Endothelial cell of umbilical vein (primary cell): ENCODE measurements at regions not wholly inside any gene's neighbourhood (a gene's known extent, or its start where the extent isn't known, plus 50 kb on each side); places are given as distances from the start of the nearest gene placed in this dataset.
"Not testable (repeated sequence)": the region's sequence is repeated elsewhere in the genome, so short reads cannot be mapped to it uniquely, and the experiment has no call there.

ENCODE experiments used
- BruUV-seq: library from RNA; stranded (reverse); fragments of 400-500 nt; replicated peaks from 2 replicates; lab custom pipeline; 2021; lab: Mats Ljungman, UMichigan
- CTCF ChIA-PET: fragments of 300-600, 350-600 bp; sonication (Branson Sonifier 250); formaldehyde crosslinking; loops from one replicate; lab custom pipeline; 2021; ENCODE audit warnings: antibody characterized with exemption, inconsistent platforms; lab: Charles Lee
- POLR2A ChIA-PET: fragments of 300-600, 350-600 bp; sonication (Branson Sonifier 250); formaldehyde crosslinking; loops from one replicate; lab custom pipeline; 2021; ENCODE audit warnings: antibody characterized with exemption, inconsistent platforms; lab: Charles Lee
- DNase-seq: peaks from one replicate; pipeline ENCODE4 v3.0.0-alpha.2; 2011; ENCODE audit warnings: low read depth, low spot score
- FAIRE-seq: peaks from 2 replicates; lab custom pipeline; 2011; peaks lifted over from hg19 to GRCh38; lab: Jason Lieb, UNC
- H2AFZ ChIP-seq: 2 replicates; pipeline ENCODE4 v1.6.0; 2012; ENCODE audit warnings: low read depth, low read length, control low read depth, inconsistent platforms
- H3K27ac ChIP-seq: 2 replicates; pipeline ENCODE4 v1.5.1; 2011; ENCODE audit warnings: low read depth, mild to moderate bottlenecking, control low read depth, low read length, moderate library complexity; ENCODE audit not compliant: insufficient read depth
- H3K27me3 ChIP-seq, 2 experiments: 2 replicates each; pipeline versions ENCODE4 v1.6.0 to v1.6.1; 2011; ENCODE audit warnings: low read length in 2 of 2, mixed read lengths in 1 of 2; ENCODE audit not compliant: control insufficient read depth in 2 of 2, insufficient read depth in 2 of 2
- H3K36me3 ChIP-seq, 2 experiments: 2 replicates in 1 of 2; 3 replicates in 1 of 2; pipeline ENCODE4 v1.5.1; 2011; ENCODE audit warnings: low read length in 2 of 2, mild to moderate bottlenecking in 1 of 2, moderate library complexity in 1 of 2; ENCODE audit not compliant: control insufficient read depth in 2 of 2, insufficient read depth in 2 of 2; ENCODE audit errors: extremely low read depth in 1 of 2
- H3K4me1 ChIP-seq: 3 replicates; pipeline ENCODE4 v1.5.1; 2011; ENCODE audit warnings: mild to moderate bottlenecking, low read length; ENCODE audit not compliant: control insufficient read depth, insufficient read depth; ENCODE audit errors: extremely low read depth
- H3K4me2 ChIP-seq: 2 replicates; pipeline ENCODE4 v1.6.1; 2011; ENCODE audit warnings: low read length, control low read depth, mixed read lengths; ENCODE audit not compliant: insufficient read depth
- H3K4me3 ChIP-seq, 3 experiments: fragments of 200-600 bp in 1 of 3; sonication (generic), shearing (Covaris generic) in 1 of 3; replicated peaks in 1 of 3; 2 replicates each; pipeline ENCODE4 v1.5.1; 2011 to 2016; ENCODE audit warnings: control low read depth in 3 of 3, low read length in 3 of 3, mild to moderate bottlenecking in 2 of 3, inconsistent platforms in 1 of 3, low read depth in 1 of 3, moderate library complexity in 1 of 3; ENCODE audit not compliant: insufficient read depth in 1 of 3
- H3K79me2 ChIP-seq: 2 replicates; pipeline ENCODE4 v1.6.0; 2012; ENCODE audit warnings: low read length, inconsistent platforms; ENCODE audit not compliant: control insufficient read depth, insufficient read depth
- H3K9ac ChIP-seq: replicated peaks from 2 replicates; pipeline ENCODE3; 2011; ENCODE audit warnings: low read length, control low read depth; ENCODE audit not compliant: insufficient read depth; ENCODE audit errors: extremely low read depth
- H3K9me1 ChIP-seq: replicated peaks from 3 replicates; pipeline ENCODE4 v1.6.0; 2011; ENCODE audit warnings: mild to moderate bottlenecking, low read length; ENCODE audit not compliant: control insufficient read depth, insufficient read depth; ENCODE audit errors: extremely low read depth
- H3K9me3 ChIP-seq: replicated peaks from 2 replicates; pipeline ENCODE4 v1.5.1; 2012; ENCODE audit warnings: low read length, inconsistent platforms; ENCODE audit not compliant: control insufficient read depth, insufficient read depth
- H4K20me1 ChIP-seq: replicated peaks from 2 replicates; pipeline ENCODE3; 2011; ENCODE audit warnings: mild to moderate bottlenecking, low read length; ENCODE audit not compliant: control insufficient read depth, insufficient read depth; ENCODE audit errors: extremely low read depth
- EZH2 ChIP-seq: IDR thresholded peaks from 2 replicates; pipeline ENCODE4 v1.6.1; 2012; ENCODE audit warnings: borderline replicate concordance, low read depth, mild to moderate bottlenecking, moderate library complexity, low read length, inconsistent platforms; ENCODE audit not compliant: severe bottlenecking
- FOS ChIP-seq: IDR thresholded peaks from 2 replicates; pipeline ENCODE4 v1.6.1; 2011; ENCODE audit warnings: mild to moderate bottlenecking, low read length, moderate library complexity, borderline replicate concordance; ENCODE audit not compliant: insufficient read depth
- GATA2 ChIP-seq: IDR thresholded peaks from 2 replicates; pipeline ENCODE4 v1.7.0; 2011; ENCODE audit warnings: low read depth, mild to moderate bottlenecking, moderate library complexity, mixed read lengths, low read length; ENCODE audit not compliant: insufficient read length, insufficient read depth
- JUN ChIP-seq: IDR thresholded peaks from 2 replicates; pipeline ENCODE4 v1.6.1; 2011; ENCODE audit warnings: borderline replicate concordance, low read depth; ENCODE audit not compliant: insufficient read length, insufficient read depth
- MYC ChIP-seq: IDR thresholded peaks from one replicate; pipeline ENCODE4 v1.6.1; 2011; ENCODE audit warnings: mild to moderate bottlenecking, low read depth, low read length
- POLR2A ChIP-seq: IDR thresholded peaks from 2 replicates; pipeline ENCODE4 v1.6.1; 2012; ENCODE audit warnings: low read depth, mild to moderate bottlenecking, control low read depth, low read length
- POLR2AphosphoS5 ChIP-seq: IDR thresholded peaks from 2 replicates; pipeline ENCODE4 v1.6.1; 2012; ENCODE audit warnings: low read depth, mild to moderate bottlenecking, control low read depth, low read length, moderate library complexity; ENCODE audit not compliant: insufficient read depth
- dilution Hi-C: fragments of 300-500 bp; cut with MboI; formaldehyde crosslinking; loops from one replicate; pipeline ENCODE4 v1.15.0; 2019; ENCODE audit warnings: low sequenced_read_pairs; ENCODE audit not compliant: extremely low pct_ligation_motif_present
- intact Hi-C: fragments of 100-400 bp; cut with micrococcal nuclease; formaldehyde crosslinking; loops from one replicate; pipeline ENCODE4 v1.10.0; 2022
- TF ChIP-seq, protein P1 (sequence below): IDR thresholded peaks from 2 replicates; pipeline ENCODE4 v1.6.1; 2011; ENCODE audit not compliant: insufficient read depth, insufficient read length
- TF ChIP-seq, protein P2 (sequence below), 2 donors: IDR thresholded peaks; 1 replicate in 1 of 2; 2 replicates in 1 of 2; pipeline ENCODE4 v1.5.1; 2011; ENCODE audit warnings: low read length in 2 of 2, mild to moderate bottlenecking in 2 of 2, moderate library complexity in 2 of 2, control low read depth in 1 of 2, inconsistent platforms in 1 of 2, low read depth in 1 of 2; ENCODE audit not compliant: insufficient read depth in 1 of 2; ENCODE audit errors: extremely low read depth in 1 of 2

DNA sequence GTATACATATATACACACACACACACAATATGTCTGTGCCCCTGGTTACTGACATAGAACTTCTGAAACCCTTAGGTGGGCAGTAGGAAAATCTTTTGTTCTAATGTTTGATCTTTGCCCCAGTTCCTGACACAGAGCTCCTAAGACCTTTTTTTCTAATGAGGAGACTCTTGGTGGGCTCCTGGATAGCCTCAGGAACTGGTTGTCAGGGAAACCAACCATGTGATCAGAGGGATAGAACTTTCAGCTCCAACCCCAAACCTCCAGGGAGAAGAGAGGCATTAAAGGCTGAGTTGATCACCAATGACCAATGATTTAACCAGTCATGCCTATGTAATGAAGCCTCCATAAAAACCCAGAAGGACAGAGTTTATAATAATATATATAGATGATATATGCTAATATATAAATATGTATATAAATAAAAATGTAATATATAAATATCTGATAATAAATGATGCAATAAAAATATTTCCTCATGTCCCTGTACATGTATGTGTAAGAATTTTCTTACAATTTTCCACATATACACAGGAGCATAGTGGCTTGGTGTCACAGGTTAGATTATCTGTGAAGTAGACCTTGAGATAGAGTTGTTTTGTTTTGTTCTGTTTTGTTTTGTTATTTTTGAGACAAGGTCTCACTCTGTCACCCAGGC lies 93.3 kb downstream of the GPX5 start:
- CTCF ChIA-PET, result no interaction called here
- no peaks in the 10 kb centered on the region for H3K9me1 ChIP-seq
- H3K36me3 ChIP-seq, result no peaks in the 10 kb centered on the region
- dilution Hi-C loops, result no loop called here
- no peak for DNase-seq
- H4K20me1 ChIP-seq, result no peaks in the 10 kb centered on the region
- H3K9ac ChIP-seq, result no peak overlapping the region
- H3K4me2 ChIP-seq, result no peak overlapping the region
- H3K9me3 ChIP-seq, result no peaks in the 10 kb centered on the region
- H3K4me1 ChIP-seq, result no peaks in the 10 kb centered on the region
- H3K27me3 ChIP-seq, result peaks cover 10 to 11% of the 10 kb centered on the region in 2 experiments
- no TSS peak for BruUV-seq
- POLR2A ChIA-PET, result no interaction called here
- H3K4me3 ChIP-seq, result no peak overlapping the region
- no peak overlapping the region for H2AFZ ChIP-seq
- TF ChIP-seq, protein P1, sequence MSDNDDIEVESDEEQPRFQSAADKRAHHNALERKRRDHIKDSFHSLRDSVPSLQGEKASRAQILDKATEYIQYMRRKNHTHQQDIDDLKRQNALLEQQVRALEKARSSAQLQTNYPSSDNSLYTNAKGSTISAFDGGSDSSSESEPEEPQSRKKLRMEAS, result no peak
- TF ChIP-seq, protein P2, sequence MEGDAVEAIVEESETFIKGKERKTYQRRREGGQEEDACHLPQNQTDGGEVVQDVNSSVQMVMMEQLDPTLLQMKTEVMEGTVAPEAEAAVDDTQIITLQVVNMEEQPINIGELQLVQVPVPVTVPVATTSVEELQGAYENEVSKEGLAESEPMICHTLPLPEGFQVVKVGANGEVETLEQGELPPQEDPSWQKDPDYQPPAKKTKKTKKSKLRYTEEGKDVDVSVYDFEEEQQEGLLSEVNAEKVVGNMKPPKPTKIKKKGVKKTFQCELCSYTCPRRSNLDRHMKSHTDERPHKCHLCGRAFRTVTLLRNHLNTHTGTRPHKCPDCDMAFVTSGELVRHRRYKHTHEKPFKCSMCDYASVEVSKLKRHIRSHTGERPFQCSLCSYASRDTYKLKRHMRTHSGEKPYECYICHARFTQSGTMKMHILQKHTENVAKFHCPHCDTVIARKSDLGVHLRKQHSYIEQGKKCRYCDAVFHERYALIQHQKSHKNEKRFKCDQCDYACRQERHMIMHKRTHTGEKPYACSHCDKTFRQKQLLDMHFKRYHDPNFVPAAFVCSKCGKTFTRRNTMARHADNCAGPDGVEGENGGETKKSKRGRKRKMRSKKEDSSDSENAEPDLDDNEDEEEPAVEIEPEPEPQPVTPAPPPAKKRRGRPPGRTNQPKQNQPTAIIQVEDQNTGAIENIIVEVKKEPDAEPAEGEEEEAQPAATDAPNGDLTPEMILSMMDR (IDR thresholded peaks at IDR 0.05; ENCODE audit: extremely low read depth in 1 of 2, insufficient read depth in 1 of 2, low read depth in 1 of 2, low read length in 2 of 2), result no peak
- no peak for TF ChIP-seq FOS
- TF ChIP-seq JUN, result no peak
- no peak for TF ChIP-seq POLR2AphosphoS5
- no peak for TF ChIP-seq EZH2
- no peak for TF ChIP-seq GATA2
- no peak for TF ChIP-seq MYC
- no peak for TF ChIP-seq POLR2A
- intact Hi-C loops, result no loop called here
- no peak overlapping the region for H3K27ac ChIP-seq
- no peaks in the 10 kb centered on the region for H3K79me2 ChIP-seq
- no peak for FAIRE-seq

DNA sequence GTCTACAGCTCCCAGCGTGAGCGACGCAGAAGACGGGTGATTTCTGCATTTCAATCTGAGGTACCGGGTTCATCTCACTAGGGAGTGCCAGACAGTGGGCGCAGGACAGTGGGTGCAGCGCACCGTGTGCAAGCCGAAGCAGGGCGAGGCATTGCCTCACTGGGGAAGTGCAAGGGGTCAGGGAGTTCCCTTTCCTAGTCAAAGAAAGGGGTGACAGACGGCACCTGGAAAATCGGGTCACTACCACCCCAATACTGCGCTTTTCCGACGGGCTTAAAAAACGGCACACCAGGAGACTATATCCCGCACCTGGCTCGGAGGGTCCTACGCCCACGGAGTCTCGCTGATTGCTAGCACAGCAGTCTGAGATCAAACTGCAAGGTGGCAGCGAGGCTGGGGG lies 95.6 kb downstream of the GPX5 start:
- H3K9me3 ChIP-seq, H3K4me1 ChIP-seq, H2AFZ ChIP-seq, H3K4me2 ChIP-seq, BruUV-seq, H3K9me1 ChIP-seq, H3K4me3 ChIP-seq, H3K36me3 ChIP-seq, H3K79me2 ChIP-seq, H3K27me3 ChIP-seq, intact Hi-C loops, H3K27ac ChIP-seq, CTCF ChIA-PET, POLR2A ChIA-PET, H3K9ac ChIP-seq, DNase-seq, dilution Hi-C loops, FAIRE-seq, H4K20me1 ChIP-seq: not testable (repeated sequence)

DNA sequence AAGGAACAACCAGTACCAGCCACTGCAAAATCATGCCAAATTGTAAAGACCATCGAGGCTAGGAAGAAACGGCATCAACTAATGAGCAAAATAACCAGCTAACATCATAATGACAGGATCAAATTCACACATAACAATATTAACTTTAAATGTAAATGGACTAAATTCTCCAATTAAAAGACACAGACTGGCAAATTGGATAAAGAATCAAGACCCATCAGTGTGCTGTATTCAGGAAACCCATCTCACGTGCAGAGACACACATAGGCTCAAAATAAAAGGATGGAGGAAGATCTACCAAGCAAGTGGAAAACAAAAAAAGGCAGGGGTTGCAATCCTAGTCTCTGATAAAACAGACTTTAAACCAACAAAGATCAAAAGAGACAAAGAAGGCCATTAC lies 97.6 kb downstream of the GPX5 start:
- H3K9me1 ChIP-seq, H3K4me2 ChIP-seq, H3K27ac ChIP-seq, intact Hi-C loops, H4K20me1 ChIP-seq, H3K4me1 ChIP-seq, H3K27me3 ChIP-seq, DNase-seq, CTCF ChIA-PET, H3K79me2 ChIP-seq, POLR2A ChIA-PET, H3K9ac ChIP-seq, dilution Hi-C loops, FAIRE-seq, BruUV-seq, H3K9me3 ChIP-seq, H3K36me3 ChIP-seq, H2AFZ ChIP-seq, H3K4me3 ChIP-seq: not testable (repeated sequence)
